Neural progenitor cell (in vitro differentiated cells): ENCODE measurements at regions not wholly inside any gene's neighbourhood (a gene's known extent, or its start where the extent isn't known, plus 50 kb on each side); places are given as distances from the start of the nearest gene placed in this dataset.
A peak's percentile ranks its signal among the peaks of the same experiment; 100 is the strongest.

ENCODE experiments used
- DNase-seq: peaks from one replicate; pipeline ENCODE4 v3.0.0-alpha.2; 2016; ENCODE audit warnings: low spot score
- H2AFZ ChIP-seq: fragments of 200-600 bp; sonication (generic); replicated peaks from 2 replicates; pipeline ENCODE4 v1.6.1; 2016; ENCODE audit warnings: antibody characterized with exemption
- H3F3A ChIP-seq: fragments of 200-600 bp; sonication (generic); 2 replicates; pipeline ENCODE4 v1.6.1; 2016; ENCODE audit warnings: antibody characterized with exemption, low read depth
- H3K27ac ChIP-seq: fragments of 200-600 bp; sonication (generic); 2 replicates; pipeline ENCODE4 v1.5.1; 2016; ENCODE audit warnings: mild to moderate bottlenecking
- H3K27me3 ChIP-seq: fragments of 200-600 bp; sonication (generic); 2 replicates; pipeline ENCODE4 v1.6.1; 2016; ENCODE audit warnings: mild to moderate bottlenecking, moderate library complexity
- H3K36me3 ChIP-seq: fragments of 200-600 bp; sonication (generic); 2 replicates; pipeline ENCODE4 v1.5.1; 2016
- H3K4me1 ChIP-seq: fragments of 200-600 bp; sonication (generic); 2 replicates; pipeline ENCODE4 v1.6.1; 2016; ENCODE audit warnings: mixed run types
- H3K4me2 ChIP-seq: fragments of 200-600 bp; sonication (generic); 2 replicates; pipeline ENCODE4 v1.6.1; 2016
- H3K4me3 ChIP-seq: fragments of 200-600 bp; sonication (generic); 2 replicates; pipeline ENCODE4 v1.5.1; 2016
- H3K79me2 ChIP-seq: fragments of 200-600 bp; sonication (generic); 2 replicates; pipeline ENCODE4 v1.6.1; 2016; ENCODE audit warnings: low read depth
- H3K9ac ChIP-seq: fragments of 200-600 bp; sonication (generic); 2 replicates; pipeline ENCODE4 v1.6.1; 2016
- H3K9me3 ChIP-seq: fragments of 200-600 bp; sonication (generic); 2 replicates; pipeline ENCODE4 v1.5.1; 2016; ENCODE audit warnings: low read depth
- H4K20me1 ChIP-seq: fragments of 200-600 bp; sonication (generic); 2 replicates; pipeline ENCODE4 v1.6.1; 2016; ENCODE audit warnings: low read depth
- H3K27ac Mint-ChIP-seq: 3 replicates; pipeline ENCODE4 v1.8.0; 2021; ENCODE audit warnings: mixed read lengths
- H3K27me3 Mint-ChIP-seq: 2 replicates; pipeline ENCODE4 v1.8.0; 2022; ENCODE audit warnings: low read depth, mild to moderate bottlenecking, inconsistent platforms, moderate library complexity, mixed read lengths; ENCODE audit not compliant: insufficient read depth
- H3K36me3 Mint-ChIP-seq: 3 replicates; pipeline ENCODE4 v1.8.0; 2021; ENCODE audit warnings: mixed read lengths
- H3K4me1 Mint-ChIP-seq: 3 replicates; pipeline ENCODE4 v1.8.0; 2021; ENCODE audit warnings: mixed read lengths
- H3K4me3 Mint-ChIP-seq: 3 replicates; pipeline ENCODE4 v1.8.0; 2021; ENCODE audit warnings: mild to moderate bottlenecking, moderate library complexity, mixed read lengths
- H3K9me3 Mint-ChIP-seq: 3 replicates; pipeline ENCODE4 v1.8.0; 2020; ENCODE audit warnings: mixed read lengths
- CTCF ChIP-seq: fragments of 200-600 bp; sonication (generic); IDR thresholded peaks from 2 replicates; pipeline ENCODE4 v1.5.1; 2017; ENCODE audit warnings: antibody characterized with exemption, mild to moderate bottlenecking
- EZH2 ChIP-seq: fragments of 200-600 bp; sonication (generic); IDR thresholded peaks from 2 replicates; pipeline ENCODE4 v1.6.1; 2017; ENCODE audit warnings: antibody characterized with exemption, mild to moderate bottlenecking, moderate library complexity
- EZH2phosphoT487 ChIP-seq: fragments of 200-600 bp; sonication (generic); IDR thresholded peaks from 2 replicates; pipeline ENCODE4 v1.6.1; 2017; ENCODE audit warnings: antibody characterized with exemption

GRCh38 chr12:72207079-72207478 is 65.1 kb upstream of the TRHDE start:
- TF ChIP-seq CTCF (no peak), EZH2 (no peak), EZH2phosphoT487 (no peak)
- peaks cover 15% of the 10 kb centered on the region for H3K4me1 Mint-ChIP-seq
- peak; percentile 3 for DNase-seq
- no peaks in the 10 kb centered on the region for H3K36me3 ChIP-seq
- H3K27ac Mint-ChIP-seq: peak overlapping the region; percentile 36
- no peaks in the 10 kb centered on the region for H3K27me3 Mint-ChIP-seq
- H3K4me3 ChIP-seq: no peak overlapping the region
- H3K4me1 ChIP-seq: peaks cover 10% of the 10 kb centered on the region
- no peaks in the 10 kb centered on the region for H3K27me3 ChIP-seq
- H2AFZ ChIP-seq: no peak overlapping the region
- H3K27ac ChIP-seq: no peak overlapping the region
- no peaks in the 10 kb centered on the region for H3K9me3 ChIP-seq
- H4K20me1 ChIP-seq: no peaks in the 10 kb centered on the region
- H3K4me2 ChIP-seq: no peak overlapping the region
- no peaks in the 10 kb centered on the region for H3K79me2 ChIP-seq
- H3K36me3 Mint-ChIP-seq: no peaks in the 10 kb centered on the region
- peaks cover 2% of the 10 kb centered on the region for H3K9me3 Mint-ChIP-seq
- H3F3A ChIP-seq: no peaks in the 10 kb centered on the region
- no peak overlapping the region for H3K9ac ChIP-seq
- H3K4me3 Mint-ChIP-seq: no peak overlapping the region

GRCh38 chr12:72207486-72208409 is 64.4 kb upstream of the TRHDE start:
- Histone ChIP-seq H3F3A (no peaks in the 10 kb centered on the region), H3K9ac (no peak overlapping the region), H3K4me3 (no peak overlapping the region), H3K4me1 (peaks cover 10% of the 10 kb centered on the region), H3K36me3 (no peaks in the 10 kb centered on the region), H3K27me3 (no peaks in the 10 kb centered on the region), H3K27ac (no peak overlapping the region), H3K4me2 (no peak overlapping the region), H3K9me3 (no peaks in the 10 kb centered on the region), H4K20me1 (no peaks in the 10 kb centered on the region), H3K79me2 (no peaks in the 10 kb centered on the region), H2AFZ (no peak overlapping the region)
- H3K4me1 Mint-ChIP-seq: peaks cover 15% of the 10 kb centered on the region
- peaks cover 2% of the 10 kb centered on the region for H3K9me3 Mint-ChIP-seq
- TF ChIP-seq EZH2phosphoT487 (no peak), EZH2 (no peak), CTCF (no peak)
- H3K27ac Mint-ChIP-seq: peak overlapping the region; percentile 17
- H3K36me3 Mint-ChIP-seq: no peaks in the 10 kb centered on the region
- no peak for DNase-seq
- no peak overlapping the region for H3K4me3 Mint-ChIP-seq
- no peaks in the 10 kb centered on the region for H3K27me3 Mint-ChIP-seq

GRCh38 chr12:72209086-72209485 is 63.1 kb upstream of the TRHDE start:
- no peak overlapping the region for H2AFZ ChIP-seq
- H3K36me3 ChIP-seq: no peaks in the 10 kb centered on the region
- no peaks in the 10 kb centered on the region for H3F3A ChIP-seq
- Mint-ChIP-seq H3K27me3 (no peaks in the 10 kb centered on the region), H3K36me3 (no peaks in the 10 kb centered on the region), H3K4me1 (peaks cover 15% of the 10 kb centered on the region), H3K27ac (no peak overlapping the region), H3K9me3 (no peaks in the 10 kb centered on the region), H3K4me3 (no peak overlapping the region)
- no peaks in the 10 kb centered on the region for H3K27me3 ChIP-seq
- H3K4me1 ChIP-seq: peaks cover 10% of the 10 kb centered on the region
- no peaks in the 10 kb centered on the region for H4K20me1 ChIP-seq
- no peaks in the 10 kb centered on the region for H3K79me2 ChIP-seq
- H3K4me3 ChIP-seq: no peak overlapping the region
- no peak overlapping the region for H3K27ac ChIP-seq
- no peaks in the 10 kb centered on the region for H3K9me3 ChIP-seq
- TF ChIP-seq EZH2: no peak
- no peak for TF ChIP-seq CTCF
- TF ChIP-seq EZH2phosphoT487: no peak
- H3K4me2 ChIP-seq: no peak overlapping the region
- no peak for DNase-seq
- no peak overlapping the region for H3K9ac ChIP-seq
